ENCODE measurements at regions not wholly inside any gene's neighbourhood (a gene's known extent, or its start where the extent isn't known, plus 50 kb on each side); places are given as distances from the start of the nearest gene placed in this dataset.
A peak's percentile ranks its signal among the peaks of the same experiment; 100 is the strongest.
"Not testable (repeated sequence)": the region's sequence is repeated elsewhere in the genome, so short reads cannot be mapped to it uniquely, and the experiment has no call there.

DNA sequence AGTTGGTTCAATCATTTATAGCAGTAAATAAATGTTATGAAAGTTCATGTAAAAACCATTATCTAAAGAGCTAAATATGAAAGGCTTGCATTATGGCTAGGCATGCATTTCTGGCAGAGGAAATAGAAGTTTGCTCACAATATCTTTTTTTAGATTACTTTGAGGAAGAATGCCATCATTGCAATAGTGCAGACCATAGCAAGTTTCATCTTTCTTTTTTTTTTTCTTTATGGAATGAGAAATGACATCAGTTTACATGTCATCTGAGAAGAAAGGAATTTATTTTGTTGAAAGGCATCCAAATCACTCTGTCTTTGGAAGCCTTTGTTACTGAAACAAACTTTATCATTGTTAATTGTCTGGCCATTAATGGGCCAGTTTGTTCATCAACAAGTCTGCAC, 74.5 kb upstream of the NCKAP5 start:
- intact Hi-C loops (cut with DNase I): no loop called here
- H3K36me3 ChIP-seq: no peaks in the 10 kb centered on the region

DNA sequence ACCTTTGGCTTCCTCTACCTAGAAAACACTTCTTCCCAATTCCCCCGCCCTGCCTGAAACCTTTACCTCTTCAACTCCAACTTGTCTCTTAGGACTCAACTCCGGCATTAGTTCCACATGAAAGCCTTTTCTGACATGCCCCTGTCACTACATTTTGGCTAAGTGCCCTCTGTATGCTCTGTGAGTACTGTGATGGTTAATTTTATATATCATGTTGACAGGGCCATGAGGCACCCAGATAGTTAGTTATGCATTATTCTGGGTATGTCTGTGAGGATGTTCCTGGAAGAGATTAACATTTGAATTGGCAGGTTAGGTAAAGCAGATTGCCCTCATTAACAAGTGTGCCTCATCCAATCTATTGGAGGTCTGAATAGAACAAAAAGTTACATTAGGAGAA, 75.6 kb upstream of the NCKAP5 start:
- intact Hi-C loops (cut with DNase I): no loop called here

More for the DNA sequence above, 74.5 kb upstream of the NCKAP5 start:
- no peaks in the 10 kb centered on the region for H3K9me3 ChIP-seq
- no peaks in the 10 kb centered on the region for H3K4me1 ChIP-seq
- DNase-seq (no peak), ATAC-seq (no peak)
- H3K27ac ChIP-seq: no peak overlapping the region
- no peaks in the 10 kb centered on the region for H3K27me3 ChIP-seq
- TF ChIP-seq, protein P1, sequence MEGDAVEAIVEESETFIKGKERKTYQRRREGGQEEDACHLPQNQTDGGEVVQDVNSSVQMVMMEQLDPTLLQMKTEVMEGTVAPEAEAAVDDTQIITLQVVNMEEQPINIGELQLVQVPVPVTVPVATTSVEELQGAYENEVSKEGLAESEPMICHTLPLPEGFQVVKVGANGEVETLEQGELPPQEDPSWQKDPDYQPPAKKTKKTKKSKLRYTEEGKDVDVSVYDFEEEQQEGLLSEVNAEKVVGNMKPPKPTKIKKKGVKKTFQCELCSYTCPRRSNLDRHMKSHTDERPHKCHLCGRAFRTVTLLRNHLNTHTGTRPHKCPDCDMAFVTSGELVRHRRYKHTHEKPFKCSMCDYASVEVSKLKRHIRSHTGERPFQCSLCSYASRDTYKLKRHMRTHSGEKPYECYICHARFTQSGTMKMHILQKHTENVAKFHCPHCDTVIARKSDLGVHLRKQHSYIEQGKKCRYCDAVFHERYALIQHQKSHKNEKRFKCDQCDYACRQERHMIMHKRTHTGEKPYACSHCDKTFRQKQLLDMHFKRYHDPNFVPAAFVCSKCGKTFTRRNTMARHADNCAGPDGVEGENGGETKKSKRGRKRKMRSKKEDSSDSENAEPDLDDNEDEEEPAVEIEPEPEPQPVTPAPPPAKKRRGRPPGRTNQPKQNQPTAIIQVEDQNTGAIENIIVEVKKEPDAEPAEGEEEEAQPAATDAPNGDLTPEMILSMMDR (IDR thresholded peaks at IDR 0.05): no peak
- TF ChIP-seq POLR2A (IDR thresholded peaks at IDR 0.05): no peak
- H3K4me3 ChIP-seq: no peak overlapping the region

DNA sequence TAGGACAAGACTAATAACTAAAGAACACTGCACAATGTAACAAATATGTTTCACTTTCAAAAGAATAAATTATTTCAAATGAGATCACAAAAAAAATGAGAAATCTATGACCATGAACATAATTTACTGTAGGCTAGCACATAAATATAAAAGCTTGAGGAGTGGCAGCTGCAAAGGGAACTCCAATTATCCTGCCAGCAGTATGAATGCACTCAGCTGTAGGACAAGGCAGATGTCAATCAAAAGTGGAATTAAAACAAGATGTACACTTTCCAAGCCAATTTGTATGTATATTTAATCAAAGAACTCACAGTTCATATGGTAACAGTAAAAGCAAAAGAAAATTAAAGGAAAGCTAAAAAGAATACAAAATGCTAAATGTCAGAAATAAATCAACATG, 76.6 kb upstream of the NCKAP5 start:
- intact Hi-C loops (cut with DNase I): no loop called here
- Histone ChIP-seq H3K4me1 (no peaks in the 10 kb centered on the region), H3K9me3 (no peaks in the 10 kb centered on the region), H3K27me3 (no peaks in the 10 kb centered on the region), H3K36me3 (no peaks in the 10 kb centered on the region), H3K27ac (no peak overlapping the region), H3K4me3 (no peak overlapping the region)
- TF ChIP-seq, protein P1 (IDR thresholded peaks at IDR 0.05): no peak
- TF ChIP-seq POLR2A (IDR thresholded peaks at IDR 0.05): no peak
- no peak for DNase-seq
- ATAC-seq: no peak

More for the DNA sequence above, 75.6 kb upstream of the NCKAP5 start:
- DNase-seq (no peak), ATAC-seq (no peak)
- Histone ChIP-seq H3K27ac (no peak overlapping the region), H3K4me3 (no peak overlapping the region), H3K27me3 (no peaks in the 10 kb centered on the region), H3K9me3 (no peaks in the 10 kb centered on the region), H3K4me1 (no peaks in the 10 kb centered on the region), H3K36me3 (no peaks in the 10 kb centered on the region)
- 82% methylated on average over 2 of the region's 2 CpGs for WGBS (ENCODE audit: insufficient coverage, low coverage, low lambda C conversion rate, missing lambda C conversion rate)
- TF ChIP-seq, protein P1 (IDR thresholded peaks at IDR 0.05): no peak
- TF ChIP-seq POLR2A (IDR thresholded peaks at IDR 0.05): no peak

DNA sequence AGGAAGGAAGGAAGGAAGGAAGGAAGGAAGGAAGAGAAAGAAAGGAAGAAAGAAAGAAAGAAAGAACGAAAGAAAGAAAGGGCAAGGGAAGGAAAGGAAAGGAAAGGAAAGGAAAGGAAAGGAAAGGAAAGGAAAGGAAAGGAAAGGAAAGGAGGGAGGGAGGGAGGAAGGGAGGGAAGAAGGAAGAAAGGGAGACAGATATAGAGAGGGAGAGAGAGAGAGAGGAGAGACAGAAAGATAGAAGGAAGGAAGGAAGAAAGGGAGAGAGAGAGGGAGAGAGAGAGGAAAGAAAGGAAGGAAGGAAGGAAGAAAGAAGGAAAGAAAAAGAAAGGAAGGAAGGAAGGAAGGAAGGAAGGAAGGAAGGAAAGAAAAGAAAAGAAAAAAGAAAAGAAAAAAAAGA, 79.1 kb upstream of the NCKAP5 start:
- H3K27ac ChIP-seq; ATAC-seq; H3K4me1 ChIP-seq; DNase-seq; intact Hi-C loops (cut with DNase I); H3K9me3 ChIP-seq; H3K4me3 ChIP-seq; H3K36me3 ChIP-seq; H3K27me3 ChIP-seq: not testable (repeated sequence)
- 56% methylated on average over 1 of the region's 1 CpG for WGBS (ENCODE audit: insufficient coverage, low coverage, low lambda C conversion rate, missing lambda C conversion rate)

DNA sequence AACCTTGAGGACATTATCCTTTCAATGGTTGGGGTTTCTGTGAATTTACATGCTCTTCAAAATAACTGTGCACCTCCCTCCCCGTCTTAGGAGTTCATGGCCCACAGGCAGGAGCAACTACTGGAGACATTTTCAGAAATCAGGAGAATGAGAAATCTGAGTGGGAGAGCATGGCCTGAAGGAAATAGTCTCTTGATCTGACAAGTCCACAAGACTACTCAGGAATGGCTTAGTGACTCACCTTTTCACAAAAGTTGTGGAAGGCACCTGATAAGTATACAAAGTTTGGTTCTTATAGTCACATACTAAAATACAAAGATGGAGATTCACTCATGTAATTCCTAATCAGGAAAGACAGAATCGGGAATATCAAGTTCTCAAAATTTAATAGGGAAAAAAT, 83.6 kb upstream of the NCKAP5 start:
- intact Hi-C loops (cut with DNase I): no loop called here
- 68% methylated on average over 2 of the region's 2 CpGs for WGBS (ENCODE audit: insufficient coverage, low coverage, low lambda C conversion rate, missing lambda C conversion rate)
- ATAC-seq (no peak), DNase-seq (no peak)
- TF ChIP-seq, protein P1 (IDR thresholded peaks at IDR 0.05): no peak
- TF ChIP-seq POLR2A (IDR thresholded peaks at IDR 0.05): no peak
- Histone ChIP-seq H3K27ac (peak overlapping the region in 1 of 3 donors; percentile 27), H3K4me1 (no peaks in the 10 kb centered on the region), H3K27me3 (no peaks in the 10 kb centered on the region), H3K9me3 (no peaks in the 10 kb centered on the region), H3K4me3 (no peak overlapping the region), H3K36me3 (no peaks in the 10 kb centered on the region)

All from right lobe of liver (tissue), 6 donors.